Astrocyte (in vitro differentiated cells and primary cell): ENCODE measurements at regions not wholly inside any gene's neighbourhood (a gene's known extent, or its start where the extent isn't known, plus 50 kb on each side); places are given as distances from the start of the nearest gene placed in this dataset.
A peak's percentile ranks its signal among the peaks of the same experiment; 100 is the strongest.

Experiments used
- DNase-seq: peaks from one replicate; pipeline ENCODE4 v3.0.0-alpha.2; 2010; ENCODE audit warnings: low read depth
- FAIRE-seq: peaks from 2 replicates; lab custom pipeline; 2011; peaks lifted over from hg19 to GRCh38; lab: Jason Lieb, UNC
- H2AFZ ChIP-seq: 2 replicates; pipeline ENCODE4 v1.6.0; 2012; ENCODE audit warnings: low read depth, low read length, inconsistent platforms
- H3K27ac ChIP-seq: 2 replicates; pipeline ENCODE4 v1.5.1; 2011; ENCODE audit warnings: low read depth, low read length, inconsistent platforms
- H3K27me3 ChIP-seq: 2 replicates; pipeline ENCODE4 v1.6.0; 2011; ENCODE audit warnings: low read length, inconsistent platforms; ENCODE audit not compliant: insufficient read depth
- H3K36me3 ChIP-seq: 2 replicates; pipeline ENCODE4 v1.5.1; 2011; ENCODE audit warnings: low read length, inconsistent platforms; ENCODE audit not compliant: insufficient read depth
- H3K4me1 ChIP-seq: 2 replicates; pipeline ENCODE4 v1.5.1; 2011; ENCODE audit warnings: low read length, inconsistent platforms; ENCODE audit not compliant: insufficient read depth
- H3K4me2 ChIP-seq: 2 replicates; pipeline ENCODE4 v1.6.0; 2012; ENCODE audit warnings: low read length, inconsistent platforms
- H3K4me3 ChIP-seq: 2 replicates; pipeline ENCODE4 v1.5.1; 2011; ENCODE audit warnings: low read depth, mild to moderate bottlenecking, low read length, inconsistent platforms; ENCODE audit not compliant: insufficient read depth
- H3K79me2 ChIP-seq: 2 replicates; pipeline ENCODE4 v1.6.0; 2012; ENCODE audit warnings: mild to moderate bottlenecking, low read length, inconsistent platforms; ENCODE audit not compliant: insufficient read depth
- H3K9ac ChIP-seq: 2 replicates; pipeline ENCODE4 v1.6.0; 2012; ENCODE audit warnings: mild to moderate bottlenecking, low read length, inconsistent platforms
- H3K9me3 ChIP-seq: 2 replicates; pipeline ENCODE4 v1.5.1; 2012; ENCODE audit warnings: low read depth, mild to moderate bottlenecking, low read length, inconsistent platforms; ENCODE audit not compliant: insufficient read depth
- H4K20me1 ChIP-seq: 2 replicates; pipeline ENCODE4 v1.6.0; 2012; ENCODE audit warnings: low read length, inconsistent platforms; ENCODE audit not compliant: insufficient read depth
- H3K27ac Mint-ChIP-seq: one replicate; pipeline ENCODE4 v1.8.0; 2021; ENCODE audit warnings: mild to moderate bottlenecking, mixed read lengths; ENCODE audit not compliant: unreplicated experiment
- H3K27me3 Mint-ChIP-seq: one replicate; pipeline ENCODE4 v1.8.0; 2021; ENCODE audit warnings: low read depth, mixed read lengths; ENCODE audit not compliant: unreplicated experiment
- H3K36me3 Mint-ChIP-seq: one replicate; pipeline ENCODE4 v1.8.0; 2021; ENCODE audit warnings: low read depth, mixed read lengths; ENCODE audit not compliant: unreplicated experiment
- H3K4me1 Mint-ChIP-seq: one replicate; pipeline ENCODE4 v1.8.0; 2021; ENCODE audit warnings: low read depth, mixed read lengths; ENCODE audit not compliant: unreplicated experiment
- H3K4me3 Mint-ChIP-seq: one replicate; pipeline ENCODE4 v1.8.0; 2021; ENCODE audit warnings: mild to moderate bottlenecking, moderate library complexity, mixed read lengths; ENCODE audit not compliant: unreplicated experiment
- H3K9me3 Mint-ChIP-seq: one replicate; pipeline ENCODE4 v1.8.0; 2021; ENCODE audit warnings: mild to moderate bottlenecking, mixed read lengths; ENCODE audit not compliant: unreplicated experiment
- CTCF ChIP-seq: IDR thresholded peaks from 2 replicates; pipeline ENCODE4 v1.5.1; 2011; ENCODE audit warnings: low read depth, mild to moderate bottlenecking, inconsistent platforms, low read length, moderate library complexity; ENCODE audit not compliant: insufficient read depth
- EZH2 ChIP-seq: IDR thresholded peaks from 2 replicates; pipeline ENCODE4 v1.6.1; 2012; ENCODE audit warnings: mild to moderate bottlenecking, low read length, inconsistent platforms; ENCODE audit not compliant: insufficient read depth

- Histone ChIP-seq H3K27me3 (no peaks in the 10 kb centered on the region), H3K36me3 (no peaks in the 10 kb centered on the region), H3K4me2 (no peak overlapping the region), H2AFZ (no peak overlapping the region), H3K4me1 (peaks cover 6% of the 10 kb centered on the region), H4K20me1 (no peaks in the 10 kb centered on the region), H3K4me3 (no peak overlapping the region), H3K9ac (no peak overlapping the region), H3K79me2 (no peaks in the 10 kb centered on the region), H3K27ac (peak overlapping the region; percentile 28), H3K9me3 (no peaks in the 10 kb centered on the region)
- no peak overlapping the region for H3K27ac Mint-ChIP-seq
- no peaks in the 10 kb centered on the region for H3K36me3 Mint-ChIP-seq
- TF ChIP-seq EZH2 (no peak), CTCF (no peak)
- FAIRE-seq (peak; percentile 67), DNase-seq (peak; percentile 75)
- H3K4me1 Mint-ChIP-seq = no peaks in the 10 kb centered on the region
- no peaks in the 10 kb centered on the region for H3K27me3 Mint-ChIP-seq
- H3K4me3 Mint-ChIP-seq = no peak overlapping the region
- H3K9me3 Mint-ChIP-seq = no peaks in the 10 kb centered on the region
Measured at GRCh38 chr3:21839176-21839575, 88.2 kb upstream of the ZNF385D start.

- Histone ChIP-seq H3K36me3 (no peaks in the 10 kb centered on the region), H3K9me3 (no peaks in the 10 kb centered on the region), H3K9ac (no peak overlapping the region), H3K4me3 (no peak overlapping the region), H3K27ac (peak overlapping the region; percentile 28), H3K4me1 (peaks cover 6% of the 10 kb centered on the region), H3K27me3 (no peaks in the 10 kb centered on the region), H4K20me1 (no peaks in the 10 kb centered on the region), H3K4me2 (no peak overlapping the region), H2AFZ (no peak overlapping the region), H3K79me2 (no peaks in the 10 kb centered on the region)
- FAIRE-seq (peak; percentile 89), DNase-seq (peak; percentile 97)
- H3K4me3 Mint-ChIP-seq = no peak overlapping the region
- H3K27ac Mint-ChIP-seq = no peak overlapping the region
- no peak for TF ChIP-seq EZH2
- TF ChIP-seq CTCF = peak; percentile 49
- H3K4me1 Mint-ChIP-seq = no peaks in the 10 kb centered on the region
- H3K9me3 Mint-ChIP-seq = no peaks in the 10 kb centered on the region
- no peaks in the 10 kb centered on the region for H3K36me3 Mint-ChIP-seq
- no peaks in the 10 kb centered on the region for H3K27me3 Mint-ChIP-seq
Measured at GRCh38 chr3:21839592-21839991, 88.6 kb upstream of the ZNF385D start.

- H4K20me1 ChIP-seq = no peaks in the 10 kb centered on the region
- Mint-ChIP-seq H3K4me3 (no peak overlapping the region), H3K9me3 (no peaks in the 10 kb centered on the region), H3K36me3 (no peaks in the 10 kb centered on the region), H3K27me3 (no peaks in the 10 kb centered on the region), H3K27ac (no peak overlapping the region), H3K4me1 (no peaks in the 10 kb centered on the region)
- H2AFZ ChIP-seq = no peak overlapping the region
- FAIRE-seq (no peak), DNase-seq (peak; percentile 14)
- H3K4me2 ChIP-seq = no peak overlapping the region
- H3K4me1 ChIP-seq = no peaks in the 10 kb centered on the region
- no peak for TF ChIP-seq EZH2
- TF ChIP-seq CTCF = no peak
- H3K36me3 ChIP-seq = no peaks in the 10 kb centered on the region
- H3K27me3 ChIP-seq = no peaks in the 10 kb centered on the region
- no peak overlapping the region for H3K4me3 ChIP-seq
- no peak overlapping the region for H3K9ac ChIP-seq
- no peaks in the 10 kb centered on the region for H3K79me2 ChIP-seq
- no peaks in the 10 kb centered on the region for H3K9me3 ChIP-seq
- no peak overlapping the region for H3K27ac ChIP-seq
Measured at GRCh38 chr3:21847005-21847404, 96.0 kb upstream of the ZNF385D start.
